ELR (cell line): ENCODE measurements at regions not wholly inside any gene's neighbourhood (a gene's known extent, or its start where the extent isn't known, plus 50 kb on each side); places are given as distances from the start of the nearest gene placed in this dataset.
A peak's percentile ranks its signal among the peaks of the same experiment; 100 is the strongest.

Experiments used
- DNase-seq: peaks from one replicate; pipeline ENCODE4 v3.0.0-alpha.2; 2015; ENCODE audit warnings: low read depth

- no peak for DNase-seq
Measured at GRCh38 chr12:116483959-116484750, 75.0 kb upstream of the MAP1LC3B2 start.

GRCh38 chr12:116484807-116485206 lies 74.4 kb upstream of the MAP1LC3B2 start:
- DNase-seq = no peak

DNA sequence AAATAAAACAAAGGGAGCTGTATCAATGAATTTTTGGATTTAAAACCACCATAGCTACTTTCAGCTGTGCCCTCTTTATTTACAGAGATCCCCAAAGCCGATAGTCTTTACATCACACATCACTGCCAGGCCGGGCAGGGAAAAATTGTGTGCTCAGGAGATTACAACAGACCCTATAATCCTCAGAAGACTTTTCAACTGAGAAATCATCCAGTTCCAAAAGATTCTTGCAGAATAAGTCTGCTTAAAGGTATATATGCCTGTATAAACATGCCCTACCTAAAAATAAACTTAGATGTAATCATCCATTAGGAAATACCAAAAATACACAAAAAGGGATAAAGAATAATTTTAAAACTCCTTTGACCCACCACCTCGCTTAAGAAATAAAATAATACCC lies 70.1 kb upstream of the MAP1LC3B2 start:
- no peak for DNase-seq

DNA sequence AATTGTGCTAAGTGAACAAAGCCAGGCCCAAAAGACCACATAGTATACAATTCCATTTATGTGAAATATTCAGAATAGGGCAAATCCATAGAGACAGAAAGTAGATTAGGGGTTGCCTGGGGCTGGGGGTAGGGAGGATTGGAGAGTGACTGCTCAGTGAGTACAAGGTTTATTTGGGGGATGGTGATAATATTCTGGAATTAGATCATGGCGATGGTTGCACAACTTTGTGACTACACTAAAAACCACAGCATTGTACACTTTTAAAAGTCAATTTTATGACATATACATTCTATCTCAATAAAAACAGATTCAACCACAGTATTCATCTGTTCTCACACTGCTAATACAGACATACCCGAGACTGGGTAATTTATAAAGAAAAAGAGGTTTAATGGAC lies 68.7 kb upstream of the MAP1LC3B2 start:
- peak; percentile 40 for DNase-seq

DNA sequence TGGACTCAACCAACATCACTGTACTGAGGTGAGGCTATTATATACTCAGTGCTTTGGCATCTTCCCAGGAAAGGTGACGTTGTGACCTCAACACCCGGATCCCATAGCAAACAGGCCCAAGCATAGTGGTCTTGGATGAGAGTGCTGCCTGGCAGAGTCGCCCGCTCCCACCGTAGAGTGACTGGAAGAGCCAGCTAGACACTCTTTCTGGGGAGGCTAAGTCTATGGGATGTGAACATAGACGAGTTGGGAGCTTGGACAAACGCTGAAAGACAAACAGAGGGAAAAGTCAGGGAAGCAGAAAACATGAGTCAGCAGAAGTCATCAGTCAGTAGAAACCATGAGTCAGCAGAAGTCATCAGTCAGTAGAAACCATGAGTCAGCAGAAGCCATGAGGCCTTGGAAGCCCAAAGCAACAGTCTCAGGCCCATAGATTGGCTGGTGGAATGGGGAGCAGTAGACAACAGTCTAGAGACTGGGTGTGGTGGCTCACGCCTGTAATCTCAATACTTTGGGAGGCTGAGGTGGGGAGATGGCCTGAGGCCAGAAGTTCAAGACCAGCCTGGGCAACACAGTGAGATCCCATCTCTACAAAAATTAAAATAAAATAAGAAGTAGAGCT lies 66.4 kb upstream of the MAP1LC3B2 start:
- DNase-seq = peak; percentile 93

DNA sequence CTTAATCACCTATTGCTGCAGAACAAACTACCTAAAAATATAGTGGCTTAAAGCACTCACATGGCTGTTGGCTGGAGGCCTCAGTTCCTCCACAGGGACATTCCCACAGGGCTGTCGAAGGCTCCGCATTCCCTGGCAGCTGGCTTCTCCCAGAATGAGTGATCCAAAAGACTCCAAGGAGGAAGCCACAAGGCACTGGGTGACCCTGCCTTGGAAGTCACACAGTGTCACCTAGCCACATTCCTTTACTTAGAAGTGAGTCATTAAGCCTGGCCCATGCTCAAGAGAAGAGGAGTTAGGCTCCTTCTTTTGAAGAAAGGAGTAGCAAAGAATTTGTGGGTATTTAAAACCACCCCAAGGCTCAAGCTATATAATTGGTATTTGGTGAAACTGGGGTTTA lies 63.9 kb upstream of the MAP1LC3B2 start:
- peak; percentile 59 for DNase-seq

GRCh38 chr12:116497051-116497591 lies 62.1 kb upstream of the MAP1LC3B2 start:
- DNase-seq = no peak

DNA sequence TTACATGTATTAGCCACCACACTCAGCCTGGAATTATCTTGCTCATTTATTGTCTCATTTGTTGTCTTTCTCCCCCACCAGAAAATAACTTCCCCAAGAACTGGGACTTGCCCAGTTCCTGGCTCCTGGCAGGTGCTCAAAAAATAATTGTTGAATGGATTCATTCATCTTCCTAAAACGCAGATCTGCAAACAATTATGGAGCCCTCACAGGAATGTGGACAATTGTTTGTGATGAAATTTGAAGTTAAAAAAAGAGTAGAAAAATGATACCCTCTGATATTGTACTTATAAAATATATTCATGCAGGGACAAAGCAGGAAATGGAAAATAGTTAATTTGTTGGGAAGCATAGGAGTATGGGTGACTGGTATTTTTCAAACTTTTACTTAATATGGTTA lies 60.7 kb upstream of the MAP1LC3B2 start:
- DNase-seq = no peak

DNA sequence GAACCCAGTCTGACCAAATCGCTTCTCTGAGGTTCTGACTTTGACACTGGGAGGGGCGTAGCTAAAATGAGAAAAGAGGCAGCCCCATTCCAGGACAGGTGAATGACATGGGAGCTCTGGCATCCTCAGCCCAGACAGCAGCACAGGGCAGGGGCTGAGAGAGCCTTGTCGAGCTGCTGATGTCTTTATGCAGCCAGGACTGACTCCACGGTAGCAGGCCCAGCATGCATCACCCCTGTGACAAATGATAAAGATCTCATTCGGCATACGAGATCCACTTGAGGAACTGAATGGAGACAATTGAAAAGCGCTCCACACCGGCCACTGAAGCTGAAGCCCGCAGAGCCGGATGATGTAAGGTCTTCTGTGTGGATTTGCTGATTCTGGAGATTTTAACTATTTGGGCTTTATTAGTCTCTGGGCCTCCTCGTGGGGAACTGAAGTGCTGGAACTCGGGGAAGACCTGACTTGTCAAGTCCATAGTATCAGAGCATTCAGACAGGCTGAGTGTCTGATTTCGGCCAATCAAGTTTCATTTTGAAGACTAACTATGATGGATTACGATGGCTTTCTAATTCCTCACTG lies 56.9 kb upstream of the MAP1LC3B2 start:
- no peak for DNase-seq

DNA sequence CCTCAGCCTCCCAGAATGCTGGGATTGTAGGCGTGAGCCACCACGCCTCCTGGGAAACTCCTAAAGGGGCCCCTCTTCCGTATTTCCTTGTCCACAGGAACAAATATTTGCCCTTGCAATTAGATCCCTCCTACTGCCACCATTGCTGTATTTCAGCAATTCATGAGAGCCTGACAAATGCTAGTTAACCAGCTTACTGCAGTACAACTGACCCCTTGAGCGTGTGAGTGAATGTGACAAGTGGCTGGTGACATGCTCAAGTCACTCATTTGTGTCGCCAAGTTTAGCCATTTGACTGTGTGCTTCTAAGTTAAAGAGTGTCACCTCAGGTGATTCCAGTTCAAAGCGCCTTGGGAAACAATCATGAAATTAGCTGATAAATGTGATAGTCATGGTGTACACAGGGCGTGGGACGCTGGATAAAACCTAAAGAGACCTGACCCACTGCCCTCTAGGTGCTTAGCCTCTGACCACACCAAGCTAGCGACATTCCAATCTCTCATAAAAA lies 56.1 kb upstream of the MAP1LC3B2 start:
- no peak for DNase-seq

GRCh38 chr12:116504438-116504837 lies 54.7 kb upstream of the MAP1LC3B2 start:
- no peak for DNase-seq

DNA sequence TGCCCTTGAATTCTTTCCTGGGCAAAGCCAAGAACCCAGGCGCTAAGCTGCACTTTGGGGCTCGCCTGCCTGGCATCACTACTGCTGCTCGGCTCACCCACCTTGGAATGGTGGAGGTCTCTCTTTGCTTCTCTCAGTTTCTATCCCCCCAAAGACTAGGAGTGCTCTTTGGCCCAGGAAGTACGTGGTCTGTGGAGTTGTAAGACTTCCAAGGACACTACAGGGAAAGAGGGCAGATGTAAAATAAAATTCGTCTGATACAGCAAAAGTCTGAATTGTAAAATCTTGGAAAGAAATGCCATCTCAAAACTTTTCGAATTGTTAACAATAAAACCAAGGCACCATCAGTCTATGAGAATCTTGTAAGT lies 52.5 kb upstream of the MAP1LC3B2 start:
- no peak for DNase-seq

GRCh38 chr12:116508145-116509121 lies 50.7 kb upstream of the MAP1LC3B2 start:
- DNase-seq = peak; percentile 40
